K562 (cell line): ENCODE measurements at regions not wholly inside any gene's neighbourhood (a gene's known extent, or its start where the extent isn't known, plus 50 kb on each side); places are given as distances from the start of the nearest gene placed in this dataset.

ENCODE experiments used
- ATAC-seq: fragments of 200-7000 bp; cut with Tn5 transposase; 3 replicates; pipeline ENCODE4 v1.9.1; 2020; ENCODE audit warnings: moderate library complexity
- BruUV-seq: library from RNA; stranded (reverse); fragments of 400-500 nt; replicated peaks from 2 replicates; lab custom pipeline; 2021; lab: Mats Ljungman, UMichigan
- CTCF ChIA-PET: fragments of 300-600 bp; formaldehyde crosslinking; extraction: SDS; loops from one replicate; lab custom pipeline; 2021; ENCODE audit warnings: low intra/inter-chr PET ratio; lab: Yijun Ruan, JAX
- POLR2A ChIA-PET: fragments of 300-600, 350-650 bp; sonication (Branson Sonifier 250); formaldehyde crosslinking; extraction: SDS; loops from one replicate; lab custom pipeline; 2021; ENCODE audit warnings: antibody characterized with exemption, inconsistent platforms; lab: Yijun Ruan, JAX
- DNase-seq, 4 experiments: peaks; one replicate each; pipeline versions ENCODE4 v3.0.0 to v3.0.0-alpha.2; 2011 to 2018; ENCODE audit warnings: low spot score in 3 of 4, mixed read lengths in 3 of 4; ENCODE audit errors: extremely low read depth in 1 of 4
- FAIRE-seq: peaks from 2 replicates; lab custom pipeline; 2011; peaks lifted over from hg19 to GRCh38; lab: Jason Lieb, UNC
- H2AFZ ChIP-seq: 2 replicates; pipeline ENCODE4 v1.6.0; 2011; ENCODE audit warnings: low read depth, low read length, control low read depth, inconsistent platforms
- H3K27ac ChIP-seq: fragments of 200-600 bp; 3 replicates; pipeline ENCODE4 v1.8.0; 2011; ENCODE audit warnings: low read depth, mild to moderate bottlenecking, control low read depth, inconsistent platforms, low read length, moderate library complexity, mixed read lengths; ENCODE audit errors: extremely low read depth
- H3K27me3 ChIP-seq, 2 experiments: fragments of 300-600 bp in 1 of 2; 2 replicates in 1 of 2; 3 replicates in 1 of 2; pipeline versions ENCODE4 v1.6.0 to v1.8.0; 2011; ENCODE audit warnings: inconsistent platforms in 2 of 2, low read length in 2 of 2, mild to moderate bottlenecking in 1 of 2, mixed read lengths in 1 of 2, moderate library complexity in 1 of 2; ENCODE audit not compliant: control insufficient read depth in 2 of 2, insufficient read depth in 2 of 2
- H3K36me3 ChIP-seq: fragments of 300-600 bp; 3 replicates; pipeline ENCODE4 v1.8.0; 2011; ENCODE audit warnings: mild to moderate bottlenecking, low read length, inconsistent platforms; ENCODE audit not compliant: control insufficient read depth, insufficient read depth
- H3K4me1 ChIP-seq, 2 experiments: fragments of 200-600 bp in 1 of 2; replicated peaks in 1 of 2; 2 replicates in 1 of 2; 3 replicates in 1 of 2; pipeline versions ENCODE4 v1.5.1 to v1.8.0; 2011; ENCODE audit warnings: inconsistent platforms in 2 of 2, low read length in 2 of 2, mild to moderate bottlenecking in 1 of 2, mixed read lengths in 1 of 2, moderate library complexity in 1 of 2; ENCODE audit not compliant: control insufficient read depth in 2 of 2, insufficient read depth in 2 of 2
- H3K4me2 ChIP-seq: 2 replicates; pipeline ENCODE4 v1.6.1; 2011; ENCODE audit warnings: low read length, control low read depth, inconsistent platforms, mixed read lengths; ENCODE audit not compliant: insufficient read depth
- H3K4me3 ChIP-seq: fragments of 200-600 bp; sonication (generic), shearing (Covaris generic); 2 replicates; pipeline ENCODE4 v1.5.1; 2016; ENCODE audit warnings: control low read depth, inconsistent platforms
- H3K79me2 ChIP-seq: fragments of 200-600 bp; 3 replicates; pipeline ENCODE4 v1.8.0; 2011; ENCODE audit warnings: low read length, inconsistent platforms; ENCODE audit not compliant: control insufficient read depth, insufficient read depth
- H3K9ac ChIP-seq, 2 experiments: 2 replicates each; pipeline versions ENCODE4 v1.6.0 to v1.6.1; 2011; ENCODE audit warnings: low read depth in 2 of 2, low read length in 2 of 2, control low read depth in 1 of 2, inconsistent platforms in 1 of 2, mild to moderate bottlenecking in 1 of 2, mixed read lengths in 1 of 2; ENCODE audit not compliant: insufficient read depth in 1 of 2
- H3K9me1 ChIP-seq: one replicate; pipeline ENCODE4 v1.6.0; 2011; ENCODE audit warnings: inconsistent platforms, mild to moderate bottlenecking, low read length, moderate library complexity; ENCODE audit not compliant: control insufficient read depth, insufficient read depth
- H3K9me3 ChIP-seq: replicated peaks from 2 replicates; pipeline ENCODE4 v1.5.1; 2011; ENCODE audit warnings: low read depth, low read length, inconsistent platforms; ENCODE audit not compliant: control insufficient read depth, insufficient read depth
- H4K20me1 ChIP-seq: replicated peaks from 2 replicates; pipeline ENCODE4 v1.6.1; 2011; ENCODE audit warnings: low read length, inconsistent platforms, mixed read lengths; ENCODE audit not compliant: control insufficient read depth, insufficient read depth
- ELF1 ChIP-seq: fragments of 200-800 bp; sonication (Bioruptor generic); IDR thresholded peaks from 2 replicates; pipeline ENCODE4 v1.6.1; 2016; ENCODE audit warnings: missing genetic modification characterization, missing compliant biosample characterization
- FOSL1 ChIP-seq: fragments of 200-800 bp; sonication (Bioruptor generic); conservative IDR thresholded peaks from 2 replicates; pipeline ENCODE4 v1.6.1; 2016; ENCODE audit warnings: missing genetic modification characterization, missing compliant biosample characterization
- NUFIP1 ChIP-seq: fragments of 450-650 bp; IDR thresholded peaks from 2 replicates; pipeline ENCODE4 v1.6.1; 2018; ENCODE audit not compliant: partially characterized antibody
- USF1 ChIP-seq: sonication (generic); formaldehyde crosslinking; IDR thresholded peaks from 2 replicates; pipeline ENCODE4 v1.9.0; 2022; ENCODE audit warnings: mild to moderate bottlenecking, missing genetic modification reagents
- VEZF1 ChIP-seq: fragments of 200-800 bp; sonication (Bioruptor generic); IDR thresholded peaks from 2 replicates; pipeline ENCODE4 v1.6.1; 2017; ENCODE audit warnings: missing genetic modification characterization, missing compliant biosample characterization
- WGBS: fragments of 100-300 bp; shearing (Covaris generic); methylation state at CpG from one replicate; pipeline ENCODE4 v1.1.6; 2016; ENCODE audit warnings: low coverage, mixed read lengths; ENCODE audit not compliant: insufficient coverage; ENCODE audit errors: missing lambda C conversion rate; 5-methylcytosine and 5-hydroxymethylcytosine counted together
- in situ Hi-C: fragments of 300-500 bp; cut with MboI; formaldehyde crosslinking; loops from 4 replicates; pipeline ENCODE4 v1.15.0; 2018; ENCODE audit warnings: inconsistent platforms, mixed read lengths
- intact Hi-C: fragments of 100-400 bp; cut with micrococcal nuclease; formaldehyde crosslinking; loops from 2 replicates; pipeline ENCODE4 v1.14.2; 2022
- TF ChIP-seq, protein P1 (sequence below): sonication (generic); formaldehyde crosslinking; IDR thresholded peaks from 2 replicates; pipeline ENCODE4 v1.8.0; 2022; ENCODE audit warnings: missing genetic modification reagents, mild to moderate bottlenecking, moderate library complexity, borderline replicate concordance

DNA sequence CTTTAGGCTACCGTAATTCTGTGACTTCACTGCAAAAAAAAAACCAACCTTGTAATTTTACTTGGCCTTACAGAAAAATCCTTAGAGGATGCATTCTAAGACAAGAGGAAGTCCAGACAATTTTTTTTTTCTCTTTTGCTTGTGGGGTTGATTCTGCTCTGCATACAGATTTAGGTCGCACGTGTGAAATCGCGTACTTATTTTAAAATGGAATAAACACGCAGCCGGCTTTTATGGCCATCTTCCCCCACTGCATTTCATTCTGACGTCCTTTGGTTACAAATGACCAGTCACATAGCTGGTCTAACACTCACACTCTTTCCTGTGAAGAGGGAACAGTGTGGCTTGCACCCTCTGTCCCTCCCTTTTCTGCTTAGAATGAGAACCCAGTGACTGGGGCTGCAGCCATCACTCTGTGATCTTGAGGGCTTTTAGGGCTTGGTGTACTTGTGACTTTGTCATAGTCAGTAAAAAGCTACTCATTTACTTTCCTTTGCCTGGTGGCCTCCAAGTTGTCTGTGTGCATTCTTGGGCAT lies 63.6 kb upstream of the CARD11 start (continued):
- no peak for TF ChIP-seq NUFIP1
- no peak for TF ChIP-seq VEZF1 (CRISPR knock-in tag)
- no peak for TF ChIP-seq ELF1 (tag)
- no peak for TF ChIP-seq USF1 (CRISPR knock-in tag)
- TF ChIP-seq, all 486 proteins: peak for 0

- FAIRE-seq, result no peak
- no peak overlapping the region for H3K27ac ChIP-seq
- WGBS, result 0% methylated on average over 8 of the region's 8 CpGs
- no peaks in the 10 kb centered on the region for H3K4me1 ChIP-seq
- H3K4me3 ChIP-seq, result no peak overlapping the region
- H4K20me1 ChIP-seq, result no peaks in the 10 kb centered on the region
- no peak overlapping the region for H3K9ac ChIP-seq
- TF ChIP-seq FOSL1 (tag), result peak; percentile 27; the same call in 1 of the 2 replicates
- TF ChIP-seq, protein P1, sequence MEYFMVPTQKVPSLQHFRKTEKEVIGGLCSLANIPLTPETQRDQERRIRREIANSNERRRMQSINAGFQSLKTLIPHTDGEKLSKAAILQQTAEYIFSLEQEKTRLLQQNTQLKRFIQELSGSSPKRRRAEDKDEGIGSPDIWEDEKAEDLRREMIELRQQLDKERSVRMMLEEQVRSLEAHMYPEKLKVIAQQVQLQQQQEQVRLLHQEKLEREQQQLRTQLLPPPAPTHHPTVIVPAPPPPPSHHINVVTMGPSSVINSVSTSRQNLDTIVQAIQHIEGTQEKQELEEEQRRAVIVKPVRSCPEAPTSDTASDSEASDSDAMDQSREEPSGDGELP (CRISPR knock-in tag), result no peak
- no peak for DNase-seq
- peaks cover 9 to 40% of the 10 kb centered on the region in 2 experiments; a peak in 3 of 5 replicates for H3K27me3 ChIP-seq
- no peak overlapping the region for H3K4me2 ChIP-seq
- H3K9me3 ChIP-seq, result no peaks in the 10 kb centered on the region
- CTCF ChIA-PET, result no interaction called here
- in situ Hi-C loops, result no loop called here
- BruUV-seq, result no TSS peak
- H3K79me2 ChIP-seq, result no peaks in the 10 kb centered on the region
- ATAC-seq, result no peak
- H3K36me3 ChIP-seq, result no peaks in the 10 kb centered on the region
- H3K9me1 ChIP-seq, result no peaks in the 10 kb centered on the region
- H2AFZ ChIP-seq, result no peak overlapping the region
- intact Hi-C loops, result no loop called here
- POLR2A ChIA-PET, result no interaction called here
Observed at GRCh38 chr7:3107889-3108570, 64.4 kb upstream of the CARD11 start.
